ENCODE measurements at regions not wholly inside any gene's neighbourhood (a gene's known extent, or its start where the extent isn't known, plus 50 kb on each side); places are given as distances from the start of the nearest gene placed in this dataset.

DNA sequence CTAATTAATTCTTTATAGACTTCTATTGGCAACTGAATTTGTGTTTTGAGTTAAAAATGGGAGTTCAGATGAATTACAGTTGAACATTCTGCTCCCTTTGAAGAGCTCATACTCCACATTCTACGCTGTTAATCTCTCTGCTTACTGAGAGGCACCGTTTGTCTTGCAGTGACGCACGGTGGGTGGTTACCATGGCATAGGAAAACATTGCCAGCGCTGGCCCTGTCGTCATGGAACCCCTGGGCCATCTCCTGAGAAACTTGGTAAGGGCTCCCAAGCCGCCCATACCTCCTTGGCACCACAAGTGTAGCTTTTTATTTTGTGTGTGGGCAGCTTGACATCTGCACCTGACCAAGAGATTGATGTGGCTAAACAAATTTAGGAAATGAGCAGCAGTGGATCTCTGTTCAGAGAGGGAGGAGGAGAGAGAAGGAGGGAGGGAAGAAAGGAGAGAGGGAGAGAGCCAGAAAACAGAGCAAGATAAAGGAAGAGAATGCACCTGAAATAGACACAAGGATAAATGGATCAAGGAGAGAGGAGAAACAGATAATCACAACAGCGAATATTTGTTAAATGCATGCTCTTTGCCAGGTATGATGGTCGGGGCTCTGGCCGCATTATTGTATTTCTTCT, 398.5 kb downstream of the HAPSTR1 start:
- TF ChIP-seq NR3C1 (CRISPR knock-in tag; conservative IDR thresholded peaks at IDR 0.05; ENCODE audit: low read depth) (no peak), ATF3 (CRISPR knock-in tag; conservative IDR thresholded peaks at IDR 0.05) (no peak), ATF2 (CRISPR knock-in tag; IDR thresholded peaks at IDR 0.05; ENCODE audit: borderline replicate concordance, low read depth) (no peak), CREB1 (CRISPR knock-in tag; IDR thresholded peaks at IDR 0.05) (no peak), GTF2I (CRISPR knock-in tag; conservative IDR thresholded peaks at IDR 0.05) (no peak), ZNF263 (CRISPR knock-in tag; IDR thresholded peaks at IDR 0.05; ENCODE audit: low read depth) (no peak), ZBTB21 (CRISPR knock-in tag; IDR thresholded peaks at IDR 0.05; ENCODE audit: borderline replicate concordance) (no peak), CBFB (CRISPR knock-in tag; IDR thresholded peaks at IDR 0.05; ENCODE audit: low read depth) (no peak), TCF7 (CRISPR knock-in tag; IDR thresholded peaks at IDR 0.05; ENCODE audit: low read depth) (no peak)
- TF ChIP-seq, protein P1, sequence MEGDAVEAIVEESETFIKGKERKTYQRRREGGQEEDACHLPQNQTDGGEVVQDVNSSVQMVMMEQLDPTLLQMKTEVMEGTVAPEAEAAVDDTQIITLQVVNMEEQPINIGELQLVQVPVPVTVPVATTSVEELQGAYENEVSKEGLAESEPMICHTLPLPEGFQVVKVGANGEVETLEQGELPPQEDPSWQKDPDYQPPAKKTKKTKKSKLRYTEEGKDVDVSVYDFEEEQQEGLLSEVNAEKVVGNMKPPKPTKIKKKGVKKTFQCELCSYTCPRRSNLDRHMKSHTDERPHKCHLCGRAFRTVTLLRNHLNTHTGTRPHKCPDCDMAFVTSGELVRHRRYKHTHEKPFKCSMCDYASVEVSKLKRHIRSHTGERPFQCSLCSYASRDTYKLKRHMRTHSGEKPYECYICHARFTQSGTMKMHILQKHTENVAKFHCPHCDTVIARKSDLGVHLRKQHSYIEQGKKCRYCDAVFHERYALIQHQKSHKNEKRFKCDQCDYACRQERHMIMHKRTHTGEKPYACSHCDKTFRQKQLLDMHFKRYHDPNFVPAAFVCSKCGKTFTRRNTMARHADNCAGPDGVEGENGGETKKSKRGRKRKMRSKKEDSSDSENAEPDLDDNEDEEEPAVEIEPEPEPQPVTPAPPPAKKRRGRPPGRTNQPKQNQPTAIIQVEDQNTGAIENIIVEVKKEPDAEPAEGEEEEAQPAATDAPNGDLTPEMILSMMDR (IDR thresholded peaks at IDR 0.05): no peak
- TF ChIP-seq, protein P2, sequence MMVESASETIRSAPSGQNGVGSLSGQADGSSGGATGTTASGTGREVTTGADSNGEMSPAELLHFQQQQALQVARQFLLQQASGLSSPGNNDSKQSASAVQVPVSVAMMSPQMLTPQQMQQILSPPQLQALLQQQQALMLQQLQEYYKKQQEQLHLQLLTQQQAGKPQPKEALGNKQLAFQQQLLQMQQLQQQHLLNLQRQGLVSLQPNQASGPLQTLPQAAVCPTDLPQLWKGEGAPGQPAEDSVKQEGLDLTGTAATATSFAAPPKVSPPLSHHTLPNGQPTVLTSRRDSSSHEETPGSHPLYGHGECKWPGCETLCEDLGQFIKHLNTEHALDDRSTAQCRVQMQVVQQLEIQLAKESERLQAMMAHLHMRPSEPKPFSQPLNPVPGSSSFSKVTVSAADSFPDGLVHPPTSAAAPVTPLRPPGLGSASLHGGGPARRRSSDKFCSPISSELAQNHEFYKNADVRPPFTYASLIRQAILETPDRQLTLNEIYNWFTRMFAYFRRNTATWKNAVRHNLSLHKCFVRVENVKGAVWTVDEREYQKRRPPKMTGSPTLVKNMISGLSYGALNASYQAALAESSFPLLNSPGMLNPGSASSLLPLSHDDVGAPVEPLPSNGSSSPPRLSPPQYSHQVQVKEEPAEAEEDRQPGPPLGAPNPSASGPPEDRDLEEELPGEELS (CRISPR knock-in tag; IDR thresholded peaks at IDR 0.05): no peak

Data from WTC11 (cell line).